Activated CD4-positive, alpha-beta T cell treated with anti-CD3 and anti-CD28 coated beads, Interleukin-2, amount 10 ng/mL, durations not matched to agents 24 days and 14 days (primary cell): ENCODE measurements at regions not wholly inside any gene's neighbourhood (a gene's known extent, or its start where the extent isn't known, plus 50 kb on each side); places are given as distances from the start of the nearest gene placed in this dataset.

Experiments used
- DNase-seq: peaks from one replicate; pipeline ENCODE4 v3.0.0; 2022
- H3K27ac Mint-ChIP-seq: one replicate; pipeline ENCODE4 v1.8.0; 2022; ENCODE audit warnings: mild to moderate bottlenecking, mixed read lengths
- H3K27me3 Mint-ChIP-seq: one replicate; pipeline ENCODE4 v1.8.0; 2022; ENCODE audit warnings: mixed read lengths
- H3K36me3 Mint-ChIP-seq: one replicate; pipeline ENCODE4 v1.8.0; 2022; ENCODE audit warnings: low read depth, mild to moderate bottlenecking, mixed read lengths
- H3K4me1 Mint-ChIP-seq: one replicate; pipeline ENCODE4 v1.8.0; 2021; ENCODE audit warnings: mixed read lengths
- H3K4me3 Mint-ChIP-seq: one replicate; pipeline ENCODE4 v1.8.0; 2022; ENCODE audit warnings: mild to moderate bottlenecking, moderate library complexity, mixed read lengths
- H3K9me3 Mint-ChIP-seq: one replicate; pipeline ENCODE4 v1.8.0; 2021; ENCODE audit warnings: mixed read lengths
- intact Hi-C: fragments of 100-400 bp; cut with micrococcal nuclease; formaldehyde crosslinking; loops from one replicate; pipeline ENCODE4 v1.15.1; 2023

DNA sequence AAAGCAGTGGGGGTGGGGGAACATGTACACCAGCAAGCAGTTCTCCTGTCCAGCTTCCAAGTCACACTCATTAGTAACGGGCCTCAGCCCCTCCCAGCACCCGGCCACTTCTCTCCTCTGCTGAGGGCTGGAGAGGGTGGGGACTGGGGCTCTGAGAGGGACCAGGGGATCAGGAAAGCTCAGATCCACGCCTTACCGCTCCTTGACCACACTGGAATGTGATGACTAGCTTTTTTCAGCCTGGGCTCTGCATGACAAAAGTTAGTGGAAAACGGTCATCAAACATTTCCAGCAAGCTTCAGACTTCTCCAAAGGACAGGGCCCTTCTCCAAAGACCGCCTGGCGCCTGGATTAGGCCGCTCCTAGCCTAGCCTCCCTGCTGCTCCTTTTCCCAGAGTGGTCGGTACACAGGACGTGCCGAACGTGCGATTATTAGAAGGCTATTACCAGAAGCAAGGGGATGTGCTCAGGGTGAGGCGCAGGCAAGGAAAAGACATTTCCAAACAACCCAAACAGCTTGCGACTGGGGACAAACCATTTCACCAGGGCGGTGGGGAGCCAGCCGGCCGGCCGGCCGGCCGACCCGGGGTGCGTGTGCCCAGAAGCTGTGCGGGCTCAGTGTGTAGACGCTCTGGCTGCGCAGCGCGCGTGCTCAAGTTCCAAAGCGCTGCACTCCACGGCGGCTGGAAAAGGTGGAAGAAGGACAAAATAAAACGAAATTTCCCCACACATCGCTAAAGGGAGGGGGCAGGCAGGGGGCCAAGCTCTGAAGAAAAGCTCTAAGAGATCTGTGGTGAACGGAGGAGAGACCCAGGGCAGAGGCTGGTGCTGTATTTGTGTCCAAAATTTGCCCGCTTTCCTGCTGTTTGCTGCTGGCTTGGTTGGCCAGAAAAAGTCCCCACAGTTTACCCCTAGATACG lies 51.0 kb upstream of the SSR3 start:
- H3K27me3 Mint-ChIP-seq, result peaks cover 22% of the 10 kb centered on the region
- DNase-seq, result no peak
- peak overlapping the region; percentile 86 for H3K4me3 Mint-ChIP-seq
- H3K9me3 Mint-ChIP-seq, result no peaks in the 10 kb centered on the region
- H3K27ac Mint-ChIP-seq, result no peak overlapping the region
- intact Hi-C loops, result loop anchor here (1.0 to 5.0 kb wide), 3 partner anchors 9 to 124 kb away; partner anchors contain the start of gene SSR3
- H3K4me1 Mint-ChIP-seq, result peaks cover 33% of the 10 kb centered on the region
- H3K36me3 Mint-ChIP-seq, result no peaks in the 10 kb centered on the region

DNA sequence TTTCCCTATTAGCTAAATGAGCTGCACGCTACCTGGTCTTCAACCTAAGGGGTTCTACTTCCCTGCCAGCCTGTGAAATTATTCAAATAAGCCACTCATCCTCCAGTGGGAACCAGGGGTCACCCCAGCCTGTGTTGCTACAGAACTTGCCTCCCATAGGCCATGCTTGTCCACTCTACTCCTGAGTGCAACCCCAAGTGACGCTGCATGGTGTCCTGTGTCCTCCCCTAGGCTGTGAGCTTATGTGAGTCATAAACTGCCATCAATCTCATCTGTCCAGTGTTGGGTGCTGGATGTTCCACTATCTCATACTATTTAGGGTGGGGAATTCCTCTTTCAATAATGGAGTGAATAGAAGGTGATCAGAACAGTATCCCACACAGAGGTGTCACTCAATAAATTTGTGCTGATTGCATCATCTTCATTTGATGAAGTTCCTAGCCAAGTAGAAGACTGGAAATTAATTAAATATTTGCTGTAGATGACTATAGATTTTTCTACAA lies 49.8 kb upstream of the SSR3 start:
- intact Hi-C loops, result loop anchor here (5.0 kb wide), 2 partner anchors 122 to 523 kb away; no protein-coding TSS in a partner anchor
- H3K36me3 Mint-ChIP-seq, result no peaks in the 10 kb centered on the region
- peaks cover 21% of the 10 kb centered on the region for H3K27me3 Mint-ChIP-seq
- peak overlapping the region; percentile 26 for H3K27ac Mint-ChIP-seq
- no peak overlapping the region for H3K4me3 Mint-ChIP-seq
- H3K9me3 Mint-ChIP-seq, result no peaks in the 10 kb centered on the region
- H3K4me1 Mint-ChIP-seq, result peaks cover 28% of the 10 kb centered on the region
- DNase-seq, result no peak
